ENCODE measurements at regions not wholly inside any gene's neighbourhood (a gene's known extent, or its start where the extent isn't known, plus 50 kb on each side); places are given as distances from the start of the nearest gene placed in this dataset.

DNA sequence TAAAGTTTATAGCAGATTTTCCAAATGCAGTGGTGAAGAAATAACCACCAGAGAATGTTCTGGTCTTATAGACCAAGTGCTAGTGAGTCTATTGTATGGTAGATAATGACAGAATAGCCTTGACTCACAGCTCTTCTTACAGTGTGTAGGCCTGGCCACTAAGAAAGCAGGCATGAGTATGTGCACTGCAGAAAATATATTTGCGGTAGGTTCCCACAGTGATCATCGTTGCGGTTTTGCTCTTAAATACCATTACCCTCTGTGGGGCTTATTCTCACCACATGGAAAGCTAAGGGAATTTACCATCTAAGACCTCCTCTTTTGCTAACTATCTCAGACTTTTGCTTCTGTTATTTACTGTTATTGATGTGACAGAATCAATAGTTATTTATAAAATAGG, 212.3 kb upstream of the SYNDIG1 start:
- no peak overlapping the region for H3K4me3 ChIP-seq
- no peak overlapping the region for H3K27ac ChIP-seq
- intact Hi-C loops (cut with DNase I) = no loop called here
- 94% methylated on average over 3 of the region's 3 CpGs for WGBS
- no peak for TF ChIP-seq POLR2A (IDR thresholded peaks at IDR 0.05)
- no peak for TF ChIP-seq POLR2AphosphoS5 (IDR thresholded peaks at IDR 0.05)
- TF ChIP-seq, protein P1, sequence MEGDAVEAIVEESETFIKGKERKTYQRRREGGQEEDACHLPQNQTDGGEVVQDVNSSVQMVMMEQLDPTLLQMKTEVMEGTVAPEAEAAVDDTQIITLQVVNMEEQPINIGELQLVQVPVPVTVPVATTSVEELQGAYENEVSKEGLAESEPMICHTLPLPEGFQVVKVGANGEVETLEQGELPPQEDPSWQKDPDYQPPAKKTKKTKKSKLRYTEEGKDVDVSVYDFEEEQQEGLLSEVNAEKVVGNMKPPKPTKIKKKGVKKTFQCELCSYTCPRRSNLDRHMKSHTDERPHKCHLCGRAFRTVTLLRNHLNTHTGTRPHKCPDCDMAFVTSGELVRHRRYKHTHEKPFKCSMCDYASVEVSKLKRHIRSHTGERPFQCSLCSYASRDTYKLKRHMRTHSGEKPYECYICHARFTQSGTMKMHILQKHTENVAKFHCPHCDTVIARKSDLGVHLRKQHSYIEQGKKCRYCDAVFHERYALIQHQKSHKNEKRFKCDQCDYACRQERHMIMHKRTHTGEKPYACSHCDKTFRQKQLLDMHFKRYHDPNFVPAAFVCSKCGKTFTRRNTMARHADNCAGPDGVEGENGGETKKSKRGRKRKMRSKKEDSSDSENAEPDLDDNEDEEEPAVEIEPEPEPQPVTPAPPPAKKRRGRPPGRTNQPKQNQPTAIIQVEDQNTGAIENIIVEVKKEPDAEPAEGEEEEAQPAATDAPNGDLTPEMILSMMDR (IDR thresholded peaks at IDR 0.05) = no peak
- H3K9me3 ChIP-seq = no peaks in the 10 kb centered on the region
- H3K36me3 ChIP-seq = no peaks in the 10 kb centered on the region
- H3K4me1 ChIP-seq (replicated peaks) = no peaks in the 10 kb centered on the region
- no peak for DNase-seq (ENCODE audit: low spot score)
- no peaks in the 10 kb centered on the region for H3K27me3 ChIP-seq (replicated peaks; ENCODE audit: insufficient read depth)

DNA sequence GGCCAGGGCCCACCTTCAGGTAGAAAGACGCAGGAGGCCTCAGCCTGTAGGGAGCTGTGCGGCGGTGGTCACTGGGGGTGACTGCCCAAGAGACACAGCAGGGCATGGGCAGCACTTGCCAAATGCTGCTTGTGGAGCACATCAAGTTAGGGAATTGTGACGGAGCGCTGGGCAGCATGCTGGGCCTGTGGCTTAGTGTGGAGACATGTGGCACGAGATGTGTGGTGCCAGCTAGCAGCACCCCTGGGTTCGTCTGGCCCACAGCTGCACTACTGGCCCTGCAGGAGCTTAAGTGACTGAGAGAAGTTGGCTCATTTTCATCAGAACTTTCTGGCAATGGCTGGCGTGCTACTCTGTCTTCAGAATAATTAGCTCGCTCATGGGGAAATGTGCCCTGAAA, 213.1 kb upstream of the SYNDIG1 start:
- H3K9me3 ChIP-seq = no peaks in the 10 kb centered on the region
- DNase-seq (ENCODE audit: low spot score) = no peak
- intact Hi-C loops (cut with DNase I) = no loop called here
- no peaks in the 10 kb centered on the region for H3K27me3 ChIP-seq (replicated peaks; ENCODE audit: insufficient read depth)
- no peaks in the 10 kb centered on the region for H3K36me3 ChIP-seq
- TF ChIP-seq POLR2AphosphoS5 (IDR thresholded peaks at IDR 0.05) = no peak
- no peak for TF ChIP-seq POLR2A (IDR thresholded peaks at IDR 0.05)
- TF ChIP-seq, protein P1 (IDR thresholded peaks at IDR 0.05) = no peak
- H3K27ac ChIP-seq = no peak overlapping the region
- WGBS = 91% methylated on average over 9 of the region's 9 CpGs
- no peak overlapping the region for H3K4me3 ChIP-seq
- H3K4me1 ChIP-seq (replicated peaks) = no peaks in the 10 kb centered on the region

DNA sequence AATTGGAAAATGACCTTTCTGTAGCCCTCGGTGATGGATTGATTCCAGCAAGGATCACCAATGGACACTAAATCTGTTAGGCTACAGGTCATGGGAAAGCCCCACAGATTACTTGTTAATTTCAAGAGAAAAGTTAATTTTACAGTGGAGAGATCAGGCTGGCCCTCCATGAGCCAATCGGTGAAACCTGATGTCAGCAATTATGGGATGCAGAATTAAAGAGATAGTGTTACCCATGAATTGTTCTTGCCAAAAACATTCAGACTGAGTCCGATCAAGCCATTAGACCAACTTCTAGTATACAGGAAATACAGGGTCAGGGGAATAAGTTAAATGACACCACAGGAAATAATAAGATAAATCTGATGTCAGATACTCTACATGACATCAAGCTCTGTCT, 214.9 kb upstream of the SYNDIG1 start:
- Histone ChIP-seq H3K27ac (no peak overlapping the region), H3K36me3 (no peaks in the 10 kb centered on the region), H3K4me3 (no peak overlapping the region), H3K9me3 (no peaks in the 10 kb centered on the region), H3K4me1 (replicated peaks) (no peaks in the 10 kb centered on the region), H3K27me3 (replicated peaks; ENCODE audit: insufficient read depth) (no peaks in the 10 kb centered on the region)
- WGBS = 83% methylated on average over 3 of the region's 3 CpGs
- TF ChIP-seq POLR2AphosphoS5 (IDR thresholded peaks at IDR 0.05) = no peak
- TF ChIP-seq POLR2A (IDR thresholded peaks at IDR 0.05) = no peak
- TF ChIP-seq, protein P1 (IDR thresholded peaks at IDR 0.05) = no peak
- no peak for DNase-seq (ENCODE audit: low spot score)
- intact Hi-C loops (cut with DNase I) = no loop called here

DNA sequence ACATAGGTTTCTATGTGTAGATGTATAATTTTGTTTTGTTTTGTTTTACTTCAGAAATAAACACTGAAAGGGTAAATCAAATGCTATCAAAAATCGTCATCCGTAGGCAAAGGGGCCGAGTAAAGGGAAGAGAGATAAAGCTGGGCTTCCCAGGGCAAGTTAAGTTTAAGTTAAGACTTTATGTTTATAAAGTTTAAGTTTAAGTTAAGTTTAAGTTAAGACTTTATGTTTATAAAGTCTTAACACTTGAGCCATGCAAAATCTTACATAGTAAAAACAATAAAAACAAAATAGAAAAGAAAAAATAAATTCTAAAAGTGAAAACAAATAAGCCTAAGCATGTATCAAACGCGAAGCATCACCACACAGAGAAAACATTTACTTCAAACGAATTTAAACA, 216.1 kb upstream of the SYNDIG1 start:
- H3K36me3 ChIP-seq = no peaks in the 10 kb centered on the region
- no peaks in the 10 kb centered on the region for H3K27me3 ChIP-seq (replicated peaks; ENCODE audit: insufficient read depth)
- no peak overlapping the region for H3K4me3 ChIP-seq
- no peak overlapping the region for H3K27ac ChIP-seq
- 80% methylated on average over 6 of the region's 6 CpGs for WGBS
- H3K4me1 ChIP-seq (replicated peaks) = no peaks in the 10 kb centered on the region
- no peaks in the 10 kb centered on the region for H3K9me3 ChIP-seq
- TF ChIP-seq POLR2A (IDR thresholded peaks at IDR 0.05) = no peak
- TF ChIP-seq POLR2AphosphoS5 (IDR thresholded peaks at IDR 0.05) = no peak
- TF ChIP-seq, protein P1 (IDR thresholded peaks at IDR 0.05) = no peak
- intact Hi-C loops (cut with DNase I) = no loop called here
- DNase-seq (ENCODE audit: low spot score) = no peak

DNA sequence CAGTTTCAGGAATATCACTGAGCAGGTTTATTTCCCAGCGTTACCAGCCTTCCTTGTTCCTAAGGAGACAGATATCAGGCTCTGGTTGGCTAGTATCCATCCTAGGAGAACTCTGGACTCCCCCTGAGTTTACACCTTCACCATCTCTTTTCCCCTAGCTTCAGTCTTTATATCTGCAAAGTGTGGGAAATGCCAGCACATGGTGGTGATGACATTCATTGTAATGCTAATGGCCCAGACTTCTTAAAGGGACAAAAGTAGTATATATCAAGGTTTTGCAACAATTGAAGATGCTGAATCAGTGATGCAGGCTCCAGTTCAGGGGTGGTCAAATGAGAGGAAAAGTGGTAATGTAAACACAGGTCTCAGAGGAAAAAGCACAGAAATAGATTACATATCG, 224.3 kb upstream of the SYNDIG1 start:
- intact Hi-C loops (cut with DNase I) = loop anchor here (10.0 kb wide), 1 partner anchor 60 kb away; no protein-coding TSS in a partner anchor
- no peak for DNase-seq (ENCODE audit: low spot score)
- TF ChIP-seq POLR2A (IDR thresholded peaks at IDR 0.05) = no peak
- TF ChIP-seq, protein P1 (IDR thresholded peaks at IDR 0.05) = no peak
- TF ChIP-seq POLR2AphosphoS5 (IDR thresholded peaks at IDR 0.05) = no peak
- 71% methylated on average over 2 of the region's 2 CpGs for WGBS
- H3K4me1 ChIP-seq (replicated peaks) = no peaks in the 10 kb centered on the region
- H3K9me3 ChIP-seq = no peaks in the 10 kb centered on the region
- H3K27me3 ChIP-seq (replicated peaks; ENCODE audit: insufficient read depth) = no peaks in the 10 kb centered on the region
- H3K36me3 ChIP-seq = no peaks in the 10 kb centered on the region
- no peak overlapping the region for H3K27ac ChIP-seq
- H3K4me3 ChIP-seq = no peak overlapping the region

Measured in prostate gland (tissue), 2 donors.